Endodermal cell (in vitro differentiated cells): ENCODE measurements at regions not wholly inside any gene's neighbourhood (a gene's known extent, or its start where the extent isn't known, plus 50 kb on each side); places are given as distances from the start of the nearest gene placed in this dataset.

Experiments
- DNase-seq: peaks from one replicate; pipeline ENCODE4 v3.0.0-alpha.2; 2017
- H3K27ac ChIP-seq: 2 replicates; pipeline ENCODE4 v1.5.1; 2013; ENCODE audit warnings: mild to moderate bottlenecking, low read depth, low read length, moderate library complexity
- H3K27me3 ChIP-seq: 2 replicates; pipeline ENCODE4 v1.6.1; 2013; ENCODE audit warnings: mild to moderate bottlenecking, low read length, moderate library complexity; ENCODE audit not compliant: insufficient read depth, control insufficient read depth, poor library complexity, severe bottlenecking
- H3K36me3 ChIP-seq: 2 replicates; pipeline ENCODE4 v1.7.0; 2013; ENCODE audit warnings: mild to moderate bottlenecking, low read length, moderate library complexity; ENCODE audit not compliant: control insufficient read depth, insufficient read depth
- H3K4me1 ChIP-seq: one replicate; pipeline ENCODE4 v1.7.0; 2013; ENCODE audit warnings: low read length; ENCODE audit not compliant: control insufficient read depth, insufficient read depth
- H3K4me3 ChIP-seq: 2 replicates; pipeline ENCODE4 v1.5.1; 2013; ENCODE audit warnings: mild to moderate bottlenecking, low read length, moderate library complexity
- H3K9ac ChIP-seq: 2 replicates; pipeline ENCODE4 v1.6.1; 2013; ENCODE audit warnings: mild to moderate bottlenecking, low read length, moderate library complexity; ENCODE audit not compliant: poor library complexity, severe bottlenecking; ENCODE audit errors: extremely low read depth
- H3K9me3 ChIP-seq: 2 replicates; pipeline ENCODE4 v1.6.1; 2013; ENCODE audit warnings: mild to moderate bottlenecking, low read length, moderate library complexity; ENCODE audit not compliant: control insufficient read depth
- H3K27ac Mint-ChIP-seq: 2 replicates; pipeline ENCODE4 v1.8.0; 2020; ENCODE audit warnings: mixed read lengths
- H3K27me3 Mint-ChIP-seq: 2 replicates; pipeline ENCODE4 v1.8.0; 2021; ENCODE audit warnings: mild to moderate bottlenecking, mixed read lengths; ENCODE audit not compliant: insufficient read depth
- H3K36me3 Mint-ChIP-seq: 2 replicates; pipeline ENCODE4 v1.8.0; 2020; ENCODE audit warnings: low read depth, mixed read lengths
- H3K4me1 Mint-ChIP-seq: 2 replicates; pipeline ENCODE4 v1.8.0; 2020; ENCODE audit warnings: mixed read lengths
- H3K4me3 Mint-ChIP-seq: 2 replicates; pipeline ENCODE4 v1.8.0; 2020; ENCODE audit warnings: mild to moderate bottlenecking, moderate library complexity, mixed read lengths
- H3K9me3 Mint-ChIP-seq: 2 replicates; pipeline ENCODE4 v1.8.0; 2020; ENCODE audit warnings: mild to moderate bottlenecking, mixed read lengths
- WGBS, 2 experiments: methylation state at CpG; one replicate each; pipeline versions ENCODE4 v1.1.5 to v1.1.7; 2013; ENCODE audit warnings: missing lambda C conversion rate in 2 of 2, mixed read lengths in 1 of 2; ENCODE audit not compliant: insufficient coverage in 1 of 2, insufficient read length in 1 of 2; 5-methylcytosine and 5-hydroxymethylcytosine counted together
- TF ChIP-seq, protein P1 (sequence below): fragments of 200-600 bp; sonication (generic); conservative IDR thresholded peaks from 2 replicates; pipeline ENCODE4 v1.5.0; 2021; ENCODE audit warnings: antibody characterized with exemption, mild to moderate bottlenecking

DNA sequence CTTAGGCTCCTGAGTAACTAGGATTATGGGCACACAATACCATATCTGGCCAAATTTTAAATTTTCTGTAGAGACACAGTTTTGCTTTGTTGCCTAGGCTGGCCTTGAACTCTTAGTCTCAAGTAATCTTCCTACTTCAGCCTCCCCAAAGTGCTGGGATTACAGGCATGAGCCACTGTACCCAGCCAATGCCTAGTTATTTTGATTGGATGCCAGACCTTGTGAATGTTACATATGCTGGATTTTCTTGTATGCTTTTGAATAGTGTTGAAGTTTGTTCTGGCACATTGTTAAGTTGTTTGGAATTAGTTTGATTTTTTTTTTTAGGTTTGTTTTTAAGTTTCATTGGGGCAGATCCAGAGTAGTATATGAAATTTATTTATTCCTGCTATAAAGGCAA lies 110.7 kb upstream of the ANO5 start:
- H3K27me3 Mint-ChIP-seq = no peaks in the 10 kb centered on the region
- H3K4me1 ChIP-seq = peaks cover 2% of the 10 kb centered on the region
- H3K27me3 ChIP-seq = no peaks in the 10 kb centered on the region
- H3K36me3 Mint-ChIP-seq = no peaks in the 10 kb centered on the region
- H3K9me3 ChIP-seq = no peaks in the 10 kb centered on the region
- H3K4me3 ChIP-seq = no peak overlapping the region
- no peaks in the 10 kb centered on the region for H3K4me1 Mint-ChIP-seq
- no peak overlapping the region for H3K27ac Mint-ChIP-seq
- no peak overlapping the region for H3K4me3 Mint-ChIP-seq
- H3K36me3 ChIP-seq = no peaks in the 10 kb centered on the region
- H3K9ac ChIP-seq = no peak overlapping the region
- TF ChIP-seq, protein P1, sequence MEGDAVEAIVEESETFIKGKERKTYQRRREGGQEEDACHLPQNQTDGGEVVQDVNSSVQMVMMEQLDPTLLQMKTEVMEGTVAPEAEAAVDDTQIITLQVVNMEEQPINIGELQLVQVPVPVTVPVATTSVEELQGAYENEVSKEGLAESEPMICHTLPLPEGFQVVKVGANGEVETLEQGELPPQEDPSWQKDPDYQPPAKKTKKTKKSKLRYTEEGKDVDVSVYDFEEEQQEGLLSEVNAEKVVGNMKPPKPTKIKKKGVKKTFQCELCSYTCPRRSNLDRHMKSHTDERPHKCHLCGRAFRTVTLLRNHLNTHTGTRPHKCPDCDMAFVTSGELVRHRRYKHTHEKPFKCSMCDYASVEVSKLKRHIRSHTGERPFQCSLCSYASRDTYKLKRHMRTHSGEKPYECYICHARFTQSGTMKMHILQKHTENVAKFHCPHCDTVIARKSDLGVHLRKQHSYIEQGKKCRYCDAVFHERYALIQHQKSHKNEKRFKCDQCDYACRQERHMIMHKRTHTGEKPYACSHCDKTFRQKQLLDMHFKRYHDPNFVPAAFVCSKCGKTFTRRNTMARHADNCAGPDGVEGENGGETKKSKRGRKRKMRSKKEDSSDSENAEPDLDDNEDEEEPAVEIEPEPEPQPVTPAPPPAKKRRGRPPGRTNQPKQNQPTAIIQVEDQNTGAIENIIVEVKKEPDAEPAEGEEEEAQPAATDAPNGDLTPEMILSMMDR = no peak
- no peak for DNase-seq
- H3K27ac ChIP-seq = no peak overlapping the region
- peaks cover 2% of the 10 kb centered on the region for H3K9me3 Mint-ChIP-seq

DNA sequence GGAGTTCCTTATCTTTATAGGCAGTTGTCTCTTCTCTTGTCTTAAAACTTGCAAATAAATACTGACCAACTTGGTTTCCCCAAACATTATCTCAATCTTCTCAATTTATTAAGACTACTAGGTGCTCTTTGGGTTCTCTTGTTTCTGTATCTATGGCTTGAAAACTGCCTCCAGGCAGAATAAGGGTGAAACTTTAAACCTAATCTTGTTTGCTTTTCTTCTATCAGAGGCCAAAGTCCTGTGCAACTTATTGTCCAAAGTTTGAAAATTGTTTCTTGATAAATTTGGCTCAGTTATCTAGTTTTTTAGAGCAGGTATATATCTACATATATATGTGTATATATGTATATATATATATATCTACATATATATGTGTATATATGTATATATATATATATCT lies 110.1 kb upstream of the ANO5 start:
- no peaks in the 10 kb centered on the region for H3K36me3 Mint-ChIP-seq
- H3K27me3 Mint-ChIP-seq = no peaks in the 10 kb centered on the region
- peaks cover 2% of the 10 kb centered on the region for H3K4me1 ChIP-seq
- no peaks in the 10 kb centered on the region for H3K9me3 ChIP-seq
- H3K4me3 ChIP-seq = no peak overlapping the region
- no peaks in the 10 kb centered on the region for H3K36me3 ChIP-seq
- TF ChIP-seq, protein P1 = no peak
- no peak overlapping the region for H3K27ac ChIP-seq
- H3K9ac ChIP-seq = no peak overlapping the region
- no peaks in the 10 kb centered on the region for H3K27me3 ChIP-seq
- H3K4me3 Mint-ChIP-seq = no peak overlapping the region
- DNase-seq = no peak
- H3K27ac Mint-ChIP-seq = no peak overlapping the region
- H3K9me3 Mint-ChIP-seq = peaks cover 2% of the 10 kb centered on the region
- H3K4me1 Mint-ChIP-seq = no peaks in the 10 kb centered on the region

DNA sequence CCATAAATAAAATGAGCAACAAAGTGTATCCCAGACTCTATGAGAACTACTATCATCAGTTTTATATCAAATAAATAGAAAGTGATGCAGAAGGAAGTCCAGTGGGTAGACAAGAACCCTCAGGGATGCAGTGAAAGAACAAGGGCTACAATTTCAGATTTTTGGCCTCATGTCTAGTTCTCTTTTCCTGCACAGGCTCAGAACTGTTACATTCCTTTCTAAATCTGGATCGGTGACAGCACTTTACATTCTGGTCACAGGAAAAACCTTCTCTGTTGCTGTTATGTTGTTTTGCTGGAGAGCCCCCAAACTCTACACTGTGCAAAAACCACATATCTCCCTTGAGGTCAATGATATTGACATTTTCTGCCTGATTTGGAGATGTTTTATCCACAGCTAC lies 108.8 kb upstream of the ANO5 start:
- Histone ChIP-seq H3K4me1 (peaks cover 2% of the 10 kb centered on the region), H3K4me3 (no peak overlapping the region), H3K36me3 (no peaks in the 10 kb centered on the region), H3K9ac (no peak overlapping the region), H3K27ac (no peak overlapping the region), H3K27me3 (no peaks in the 10 kb centered on the region), H3K9me3 (no peaks in the 10 kb centered on the region)
- H3K36me3 Mint-ChIP-seq = no peaks in the 10 kb centered on the region
- H3K4me1 Mint-ChIP-seq = no peaks in the 10 kb centered on the region
- H3K4me3 Mint-ChIP-seq = no peak overlapping the region
- H3K27ac Mint-ChIP-seq = no peak overlapping the region
- no peaks in the 10 kb centered on the region for H3K27me3 Mint-ChIP-seq
- DNase-seq = no peak
- H3K9me3 Mint-ChIP-seq = peaks cover 2% of the 10 kb centered on the region
- TF ChIP-seq, protein P1 = no peak
- 91% methylated on average over 1 of the region's 1 CpG; no CpG with 5 or more reads in 1 of the 2 experiments for WGBS, 2 experiments
